GM12878 (cell line): ENCODE measurements at regions not wholly inside any gene's neighbourhood (a gene's known extent, or its start where the extent isn't known, plus 50 kb on each side); places are given as distances from the start of the nearest gene placed in this dataset.

Source experiments
- ATAC-seq: fragments of 200-7000 bp; cut with Tn5 transposase; 3 replicates; pipeline ENCODE4 v1.9.1; 2020; ENCODE audit warnings: mild to moderate bottlenecking, moderate library complexity
- BruUV-seq: library from RNA; stranded (reverse); fragments of 400-500 nt; replicated peaks from 2 replicates; lab custom pipeline; 2021; lab: Mats Ljungman, UMichigan
- CTCF ChIA-PET: fragments of 300-600 bp; sonication (Branson Sonifier 250); formaldehyde crosslinking; extraction: SDS; loops from one replicate; lab custom pipeline; 2021; ENCODE audit warnings: inconsistent platforms; lab: Yijun Ruan, JAX
- POLR2A ChIA-PET: fragments of 350-600 bp; formaldehyde crosslinking; extraction: SDS; loops from one replicate; lab custom pipeline; 2021; ENCODE audit warnings: inconsistent platforms; lab: Charles Lee
- RAD21 ChIA-PET: fragments of 300-600 bp; sonication (Branson Sonifier 250); formaldehyde crosslinking; loops from one replicate; lab custom pipeline; 2023; ENCODE audit warnings: antibody characterized with exemption; ENCODE audit not compliant: unreplicated experiment; lab: Charles Lee
- SMC1A ChIA-PET: fragments of 300-600 bp; sonication (Branson Sonifier 250); formaldehyde crosslinking; loops from one replicate; lab custom pipeline; 2023; ENCODE audit not compliant: unreplicated experiment, uncharacterized antibody; lab: Charles Lee
- DNase-seq: peaks from one replicate; pipeline ENCODE4 v3.0.0-alpha.2; 2011; ENCODE audit warnings: low read depth, low spot score
- FAIRE-seq: peaks from 3 replicates; lab custom pipeline; 2011; peaks lifted over from hg19 to GRCh38; lab: Jason Lieb, UNC
- H2AFZ ChIP-seq: 2 replicates; pipeline ENCODE4 v1.6.0; 2011; ENCODE audit warnings: low read depth, low read length, control low read depth; ENCODE audit not compliant: control insufficient read depth
- H3K27ac ChIP-seq: 2 replicates; pipeline ENCODE4 v1.5.1; 2011; ENCODE audit warnings: control low read depth; ENCODE audit not compliant: control insufficient read depth, insufficient read depth
- H3K27me3 ChIP-seq, 2 experiments: replicated peaks in 1 of 2; 2 replicates each; pipeline versions ENCODE4 v1.6.0 to v1.6.1; 2011; ENCODE audit warnings: low read length in 1 of 2; ENCODE audit not compliant: control insufficient read depth in 2 of 2, insufficient read depth in 2 of 2
- H3K36me3 ChIP-seq, 2 experiments: 2 replicates each; pipeline ENCODE4 v1.5.1; 2011; ENCODE audit warnings: low read length in 1 of 2; ENCODE audit not compliant: control insufficient read depth in 2 of 2, insufficient read depth in 2 of 2
- H3K4me1 ChIP-seq: 2 replicates; pipeline ENCODE4 v1.6.1; 2011; ENCODE audit warnings: mild to moderate bottlenecking, low read length, moderate library complexity, mixed read lengths; ENCODE audit not compliant: control insufficient read depth, insufficient read depth
- H3K4me2 ChIP-seq: 2 replicates; pipeline ENCODE4 v1.6.0; 2011; ENCODE audit warnings: control low read depth; ENCODE audit not compliant: control insufficient read depth, insufficient read depth
- H3K4me3 ChIP-seq: fragments of 200-600 bp; sonication (generic); 2 replicates; pipeline ENCODE4 v1.5.1; 2016
- H3K79me2 ChIP-seq: 2 replicates; pipeline ENCODE4 v1.6.0; 2011; ENCODE audit warnings: low read length; ENCODE audit not compliant: control insufficient read depth, insufficient read depth
- H3K9ac ChIP-seq: 2 replicates; pipeline ENCODE4 v1.8.0; 2011; ENCODE audit warnings: low read length, control low read depth, mixed read lengths; ENCODE audit not compliant: control insufficient read depth, insufficient read depth
- H3K9me3 ChIP-seq: replicated peaks from 3 replicates; pipeline ENCODE4 v1.5.1; 2011; ENCODE audit warnings: mild to moderate bottlenecking, low read length; ENCODE audit not compliant: control insufficient read depth, insufficient read depth
- H4K20me1 ChIP-seq: 2 replicates; pipeline ENCODE4 v1.6.0; 2011; ENCODE audit not compliant: control insufficient read depth, insufficient read depth
- ATF7 ChIP-seq: fragments of 450-650 bp; IDR thresholded peaks from 2 replicates; pipeline ENCODE4 v1.6.1; 2016; ENCODE audit warnings: low read depth, mild to moderate bottlenecking
- CBFB ChIP-seq: IDR thresholded peaks from 2 replicates; pipeline ENCODE4 v1.6.1; 2016; ENCODE audit warnings: antibody characterized with exemption, low read depth
- CREM ChIP-seq: IDR thresholded peaks from 2 replicates; pipeline ENCODE4 v1.6.1; 2014; ENCODE audit warnings: antibody characterized with exemption, low read depth
- EED ChIP-seq: sonication (generic); IDR thresholded peaks from 2 replicates; pipeline ENCODE4 v1.6.1; 2016; ENCODE audit warnings: antibody characterized with exemption, low read depth
- ETV6 ChIP-seq, 2 experiments: fragments of 450-650 bp in 1 of 2; IDR thresholded peaks in 1 of 2; conservative IDR thresholded peaks in 1 of 2; 2 replicates each; pipeline ENCODE4 v1.6.1; 2014; ENCODE audit warnings: antibody characterized with exemption in 1 of 2, borderline replicate concordance in 1 of 2, low read depth in 1 of 2, mild to moderate bottlenecking in 1 of 2, moderate library complexity in 1 of 2
- GATAD2B ChIP-seq: fragments of 450-650 bp; conservative IDR thresholded peaks from 2 replicates; pipeline ENCODE4 v1.6.1; 2017; ENCODE audit warnings: low read depth, mild to moderate bottlenecking, moderate library complexity
- IRF4 ChIP-seq: IDR thresholded peaks from 2 replicates; pipeline ENCODE4 v1.6.1; 2011; ENCODE audit warnings: low read depth, low read length
- MEF2B ChIP-seq: fragments of 450-650 bp; IDR thresholded peaks from 2 replicates; pipeline ENCODE4 v1.6.1; 2018; ENCODE audit warnings: mild to moderate bottlenecking, moderate library complexity; ENCODE audit not compliant: partially characterized antibody, poor library complexity, severe bottlenecking
- NR2F1 ChIP-seq: fragments of 450-650 bp; conservative IDR thresholded peaks from 2 replicates; pipeline ENCODE4 v1.6.1; 2017; ENCODE audit warnings: mild to moderate bottlenecking
- PAX5 ChIP-seq: IDR thresholded peaks from 2 replicates; pipeline ENCODE4 v1.6.1; 2011; ENCODE audit warnings: low read depth, low read length, borderline replicate concordance
- POLR2AphosphoS5 ChIP-seq: IDR thresholded peaks from 2 replicates; pipeline ENCODE4 v1.6.1; 2011; ENCODE audit warnings: mild to moderate bottlenecking, low read length, inconsistent platforms
- RUNX3 ChIP-seq: IDR thresholded peaks from 2 replicates; pipeline ENCODE4 v1.6.1; 2012; ENCODE audit warnings: low read length, inconsistent platforms
- TCF3 ChIP-seq: IDR thresholded peaks from 2 replicates; pipeline ENCODE4 v1.6.1; 2012; ENCODE audit warnings: low read depth, mild to moderate bottlenecking, low read length, borderline replicate concordance; ENCODE audit not compliant: insufficient read depth
- WGBS: methylation state at CpG from one replicate; pipeline ENCODE4 v1.1.6; 2016; ENCODE audit warnings: low lambda C conversion rate; ENCODE audit not compliant: insufficient replicate concordance, insufficient coverage; ENCODE audit errors: missing lambda C conversion rate; 5-methylcytosine and 5-hydroxymethylcytosine counted together
- in situ Hi-C: fragments of 300-500 bp; cut with MboI; formaldehyde crosslinking; loops from 9 replicates; pipeline ENCODE4 v1.14.3; 2018; ENCODE audit warnings: mixed read lengths
- intact Hi-C: fragments of 100-400 bp; cut with micrococcal nuclease; formaldehyde crosslinking; loops from one replicate; pipeline ENCODE4 v1.14.2; 2022; ENCODE audit not compliant: unreplicated experiment
- TF ChIP-seq, protein P1 (sequence below), 3 experiments: IDR thresholded peaks in 2 of 3; conservative IDR thresholded peaks in 1 of 3; 2 replicates each; pipeline ENCODE4 v1.5.1; 2011; ENCODE audit warnings: low read depth in 3 of 3, low read length in 3 of 3, mild to moderate bottlenecking in 3 of 3, control low read depth in 2 of 3, moderate library complexity in 2 of 3, inconsistent platforms in 1 of 3, mixed read lengths in 1 of 3; ENCODE audit not compliant: control insufficient read depth in 2 of 3, insufficient read depth in 1 of 3; ENCODE audit errors: extremely low read depth in 1 of 3
- TF ChIP-seq, protein P2 (sequence below): IDR thresholded peaks from 2 replicates; pipeline ENCODE4 v1.6.1; 2011; ENCODE audit warnings: borderline replicate concordance, low read depth, mild to moderate bottlenecking, moderate library complexity, mixed read lengths, low read length; ENCODE audit not compliant: insufficient read depth; ENCODE audit errors: extremely low read length
- TF ChIP-seq, protein P3 (sequence below): fragments of 450-650 bp; IDR thresholded peaks from 2 replicates; pipeline ENCODE4 v1.6.1; 2017; ENCODE audit warnings: mild to moderate bottlenecking, moderate library complexity

DNA sequence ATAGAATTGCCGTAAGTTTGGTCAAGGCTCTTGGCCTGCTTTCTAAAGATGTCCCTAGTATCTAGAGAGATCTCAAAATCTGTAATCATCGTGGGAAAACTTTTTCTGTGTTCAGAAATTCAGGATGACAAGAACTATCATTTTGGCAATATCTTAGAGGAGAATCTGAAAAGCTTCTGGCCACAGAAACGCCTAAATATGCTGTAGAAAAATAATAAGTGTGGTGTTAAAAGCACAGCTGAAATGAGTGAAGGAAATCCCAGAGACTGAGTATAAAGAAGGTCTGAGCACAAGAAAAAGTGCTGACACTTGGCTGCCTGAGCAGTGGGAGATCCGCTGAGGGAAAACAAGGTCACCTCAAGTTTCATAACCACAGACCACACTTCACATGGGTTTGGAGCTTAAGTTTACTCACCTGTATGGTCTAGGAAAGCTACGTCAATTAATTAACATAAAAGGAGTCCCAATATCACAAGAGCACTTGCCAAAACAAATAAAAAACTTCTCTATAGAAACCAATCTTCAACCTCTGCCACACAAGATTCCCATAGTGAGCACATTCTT lies 235.2 kb upstream of the IRF2BP2 start:
- FAIRE-seq (no peak), DNase-seq (peak; percentile 81), ATAC-seq (peak; percentile 11)
- intact Hi-C loops (no loop called here), in situ Hi-C loops (loop anchor here (25.0 kb wide), 1 partner anchor 108 kb away; no protein-coding TSS in a partner anchor)
- H2AFZ ChIP-seq: no peak overlapping the region
- H3K4me1 ChIP-seq: peaks cover 60% of the 10 kb centered on the region
- BruUV-seq: no TSS peak
- POLR2A ChIA-PET: interaction anchor here (0.6 to 2.9 kb wide), 19 partner anchors 13 to 323 kb away, joined by 3 to 11 read pairs (median 4); no protein-coding TSS in a partner anchor
- RAD21 ChIA-PET: interaction anchor here (0.8 to 10.5 kb wide), 25 partner anchors 11 to 346 kb away, joined by 3 to 155 read pairs (median 5); partner anchors contain the start of gene IRF2BP2
- H3K4me2 ChIP-seq: peak overlapping the region; percentile 92; the same call in 1 of the 2 replicates
- 0 out of 2 replicates have a peak overlapping the region, but pooled peaks have one; percentile 20 for H3K4me3 ChIP-seq
- no peaks in the 10 kb centered on the region for H3K27me3 ChIP-seq
- H4K20me1 ChIP-seq: no peaks in the 10 kb centered on the region
- H3K36me3 ChIP-seq: no peaks in the 10 kb centered on the region
- peak overlapping the region; percentile 77; the same call in 1 of the 2 replicates for H3K9ac ChIP-seq
- SMC1A ChIA-PET: interaction anchor here (0.7 to 14.0 kb wide), 35 partner anchors 13 to 731 kb away, joined by 3 to 143 read pairs (median 5); no protein-coding TSS in a partner anchor
- WGBS: 5% methylated on average over 5 of the region's 5 CpGs
- CTCF ChIA-PET: interaction anchor here (0.5 to 2.2 kb wide), 20 partner anchors 10 to 350 kb away, joined by 3 to 8 read pairs (median 3); no protein-coding TSS in a partner anchor
- no peaks in the 10 kb centered on the region for H3K9me3 ChIP-seq
- no peaks in the 10 kb centered on the region for H3K79me2 ChIP-seq
- peak overlapping the region; percentile 97 for H3K27ac ChIP-seq
- TF ChIP-seq, protein P1, sequence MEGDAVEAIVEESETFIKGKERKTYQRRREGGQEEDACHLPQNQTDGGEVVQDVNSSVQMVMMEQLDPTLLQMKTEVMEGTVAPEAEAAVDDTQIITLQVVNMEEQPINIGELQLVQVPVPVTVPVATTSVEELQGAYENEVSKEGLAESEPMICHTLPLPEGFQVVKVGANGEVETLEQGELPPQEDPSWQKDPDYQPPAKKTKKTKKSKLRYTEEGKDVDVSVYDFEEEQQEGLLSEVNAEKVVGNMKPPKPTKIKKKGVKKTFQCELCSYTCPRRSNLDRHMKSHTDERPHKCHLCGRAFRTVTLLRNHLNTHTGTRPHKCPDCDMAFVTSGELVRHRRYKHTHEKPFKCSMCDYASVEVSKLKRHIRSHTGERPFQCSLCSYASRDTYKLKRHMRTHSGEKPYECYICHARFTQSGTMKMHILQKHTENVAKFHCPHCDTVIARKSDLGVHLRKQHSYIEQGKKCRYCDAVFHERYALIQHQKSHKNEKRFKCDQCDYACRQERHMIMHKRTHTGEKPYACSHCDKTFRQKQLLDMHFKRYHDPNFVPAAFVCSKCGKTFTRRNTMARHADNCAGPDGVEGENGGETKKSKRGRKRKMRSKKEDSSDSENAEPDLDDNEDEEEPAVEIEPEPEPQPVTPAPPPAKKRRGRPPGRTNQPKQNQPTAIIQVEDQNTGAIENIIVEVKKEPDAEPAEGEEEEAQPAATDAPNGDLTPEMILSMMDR (IDR thresholded peaks at IDR 0.05 in 2 of 3, conservative IDR thresholded peaks at IDR 0.05 in 1 of 3; ENCODE audit: control insufficient read depth in 2 of 3, extremely low read depth in 1 of 3, insufficient read depth in 1 of 3, low read depth in 3 of 3, low read length in 3 of 3): no peak
- TF ChIP-seq PAX5 (peak; percentile 73; the same call in 1 of the 2 replicates), IRF4 (0 out of 2 replicates have a peak, but pooled peaks have one; percentile 37), ETV6 (conservative IDR thresholded peaks at IDR 0.05 in 1 of 2, IDR thresholded peaks at IDR 0.05 in 1 of 2; ENCODE audit: borderline replicate concordance in 1 of 2, low read depth in 1 of 2) (peak in 1 of 2 experiments; percentile 37; a peak in 1 of 4 replicates), TCF3 (no peak), NR2F1 (peak; percentile 74), ATF7 (peak; percentile 80), GATAD2B (0 out of 2 replicates have a peak, but pooled peaks have one; percentile 44), MEF2B (peak; percentile 83), RUNX3 (peak; percentile 97), POLR2AphosphoS5 (no peak), CBFB (peak; percentile 68; the same call in 1 of the 2 replicates), CREM (peak; percentile 43; the same call in 1 of the 2 replicates), EED (peak; percentile 86)
- TF ChIP-seq, protein P2, sequence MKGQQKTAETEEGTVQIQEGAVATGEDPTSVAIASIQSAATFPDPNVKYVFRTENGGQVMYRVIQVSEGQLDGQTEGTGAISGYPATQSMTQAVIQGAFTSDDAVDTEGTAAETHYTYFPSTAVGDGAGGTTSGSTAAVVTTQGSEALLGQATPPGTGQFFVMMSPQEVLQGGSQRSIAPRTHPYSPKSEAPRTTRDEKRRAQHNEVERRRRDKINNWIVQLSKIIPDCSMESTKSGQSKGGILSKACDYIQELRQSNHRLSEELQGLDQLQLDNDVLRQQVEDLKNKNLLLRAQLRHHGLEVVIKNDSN: no peak
- TF ChIP-seq, protein P3, sequence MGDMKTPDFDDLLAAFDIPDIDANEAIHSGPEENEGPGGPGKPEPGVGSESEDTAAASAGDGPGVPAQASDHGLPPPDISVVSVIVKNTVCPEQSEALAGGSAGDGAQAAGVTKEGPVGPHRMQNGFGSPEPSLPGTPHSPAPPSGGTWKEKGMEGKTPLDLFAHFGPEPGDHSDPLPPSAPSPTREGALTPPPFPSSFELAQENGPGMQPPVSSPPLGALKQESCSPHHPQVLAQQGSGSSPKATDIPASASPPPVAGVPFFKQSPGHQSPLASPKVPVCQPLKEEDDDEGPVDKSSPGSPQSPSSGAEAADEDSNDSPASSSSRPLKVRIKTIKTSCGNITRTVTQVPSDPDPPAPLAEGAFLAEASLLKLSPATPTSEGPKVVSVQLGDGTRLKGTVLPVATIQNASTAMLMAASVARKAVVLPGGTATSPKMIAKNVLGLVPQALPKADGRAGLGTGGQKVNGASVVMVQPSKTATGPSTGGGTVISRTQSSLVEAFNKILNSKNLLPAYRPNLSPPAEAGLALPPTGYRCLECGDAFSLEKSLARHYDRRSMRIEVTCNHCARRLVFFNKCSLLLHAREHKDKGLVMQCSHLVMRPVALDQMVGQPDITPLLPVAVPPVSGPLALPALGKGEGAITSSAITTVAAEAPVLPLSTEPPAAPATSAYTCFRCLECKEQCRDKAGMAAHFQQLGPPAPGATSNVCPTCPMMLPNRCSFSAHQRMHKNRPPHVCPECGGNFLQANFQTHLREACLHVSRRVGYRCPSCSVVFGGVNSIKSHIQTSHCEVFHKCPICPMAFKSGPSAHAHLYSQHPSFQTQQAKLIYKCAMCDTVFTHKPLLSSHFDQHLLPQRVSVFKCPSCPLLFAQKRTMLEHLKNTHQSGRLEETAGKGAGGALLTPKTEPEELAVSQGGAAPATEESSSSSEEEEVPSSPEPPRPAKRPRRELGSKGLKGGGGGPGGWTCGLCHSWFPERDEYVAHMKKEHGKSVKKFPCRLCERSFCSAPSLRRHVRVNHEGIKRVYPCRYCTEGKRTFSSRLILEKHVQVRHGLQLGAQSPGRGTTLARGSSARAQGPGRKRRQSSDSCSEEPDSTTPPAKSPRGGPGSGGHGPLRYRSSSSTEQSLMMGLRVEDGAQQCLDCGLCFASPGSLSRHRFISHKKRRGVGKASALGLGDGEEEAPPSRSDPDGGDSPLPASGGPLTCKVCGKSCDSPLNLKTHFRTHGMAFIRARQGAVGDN: 0 out of 2 replicates have a peak, but pooled peaks have one; percentile 22
